H1 (cell line): ENCODE measurements at regions not wholly inside any gene's neighbourhood (a gene's known extent, or its start where the extent isn't known, plus 50 kb on each side); places are given as distances from the start of the nearest gene placed in this dataset.

ENCODE experiments used
- NRF1 ChIP-seq: IDR thresholded peaks from 2 replicates; pipeline ENCODE4 v1.6.1; 2011; ENCODE audit warnings: mild to moderate bottlenecking, low read depth, low read length, improper control_type of control experiment
- RNF2 ChIP-seq: fragments of 200-900, 300-1000 bp; sonication (generic); IDR thresholded peaks from 2 replicates; pipeline ENCODE4 v1.7.1; 2016; ENCODE audit warnings: borderline replicate concordance, low read depth, mild to moderate bottlenecking, antibody characterized with exemption, low read length; ENCODE audit not compliant: poor library complexity, severe bottlenecking; ENCODE audit errors: missing control alignments

DNA sequence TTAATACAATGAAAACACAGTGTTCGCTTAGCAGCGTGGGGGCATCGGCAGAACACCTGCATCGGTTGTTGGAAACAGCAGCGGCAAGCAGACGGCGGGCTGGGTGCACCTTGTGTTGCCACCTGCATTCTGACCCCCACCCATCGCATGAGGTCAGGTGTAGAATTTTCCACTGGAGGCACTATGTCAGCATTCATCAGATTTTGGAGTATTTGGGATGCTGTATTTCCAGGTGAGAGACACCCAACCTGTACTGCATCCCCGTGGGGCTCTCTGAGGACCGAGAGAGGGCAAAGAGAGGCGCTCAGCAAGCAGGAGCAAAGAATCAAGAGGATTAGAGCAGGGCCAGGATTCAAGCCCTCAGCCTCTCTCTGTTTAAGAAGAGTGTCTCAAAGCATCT is 116.4 kb upstream of the MGMT start (continued):
- TF ChIP-seq NRF1: no peak
- TF ChIP-seq RNF2: no peak
